ENCODE measurements at regions not wholly inside any gene's neighbourhood (a gene's known extent, or its start where the extent isn't known, plus 50 kb on each side); places are given as distances from the start of the nearest gene placed in this dataset.

GRCh38 chr4:126779436-126780166 is 853.2 kb upstream of the INTU start:
- no peak for ATAC-seq

GRCh38 chr4:126783191-126783590 is 849.6 kb upstream of the INTU start:
- ATAC-seq: no peak
- no peak for TF ChIP-seq SNAI2 (CRISPR knock-in tag; IDR thresholded peaks at IDR 0.05)
- TF ChIP-seq RARB (CRISPR knock-in tag; IDR thresholded peaks at IDR 0.05): no peak
- no peak for TF ChIP-seq ZFP3 (CRISPR knock-in tag; IDR thresholded peaks at IDR 0.05)
- TF ChIP-seq CSRNP3 (CRISPR knock-in tag; IDR thresholded peaks at IDR 0.05): no peak
- TF ChIP-seq ZNF565 (CRISPR knock-in tag; conservative IDR thresholded peaks at IDR 0.05; ENCODE audit: low read depth): no peak
- TF ChIP-seq CREB5 (CRISPR knock-in tag; IDR thresholded peaks at IDR 0.05; ENCODE audit: low read depth): no peak
- no peak for TF ChIP-seq ESRRG (CRISPR knock-in tag; IDR thresholded peaks at IDR 0.05)
- TF ChIP-seq TSHZ2 (CRISPR knock-in tag; IDR thresholded peaks at IDR 0.05): no peak
- no peak for TF ChIP-seq OSR1 (CRISPR knock-in tag; IDR thresholded peaks at IDR 0.05)

More at GRCh38 chr4:126779436-126780166, 853.2 kb upstream of the INTU start:
- TF ChIP-seq RARB (CRISPR knock-in tag; IDR thresholded peaks at IDR 0.05) (no peak), ZNF70 (CRISPR knock-in tag; IDR thresholded peaks at IDR 0.05) (no peak), ARNTL (CRISPR knock-in tag; IDR thresholded peaks at IDR 0.05; ENCODE audit: borderline replicate concordance, low read depth) (no peak), ESRRG (CRISPR knock-in tag; IDR thresholded peaks at IDR 0.05) (no peak), POU6F1 (CRISPR knock-in tag; IDR thresholded peaks at IDR 0.05; ENCODE audit: borderline replicate concordance, low read depth) (no peak), TCF4 (CRISPR knock-in tag; IDR thresholded peaks at IDR 0.05; ENCODE audit: borderline replicate concordance) (no peak), PATZ1 (CRISPR knock-in tag; IDR thresholded peaks at IDR 0.05; ENCODE audit: borderline replicate concordance) (no peak), ZFP30 (CRISPR knock-in tag; IDR thresholded peaks at IDR 0.05) (no peak), ZFP3 (CRISPR knock-in tag; IDR thresholded peaks at IDR 0.05) (no peak), CSDC2 (CRISPR knock-in tag; IDR thresholded peaks at IDR 0.05) (no peak), ZNF565 (CRISPR knock-in tag; conservative IDR thresholded peaks at IDR 0.05; ENCODE audit: low read depth) (no peak), TOX (CRISPR knock-in tag; IDR thresholded peaks at IDR 0.05; ENCODE audit: borderline replicate concordance) (no peak), SNAI2 (CRISPR knock-in tag; IDR thresholded peaks at IDR 0.05) (no peak), ISL1 (CRISPR knock-in tag; IDR thresholded peaks at IDR 0.05) (no peak), CREB5 (CRISPR knock-in tag; IDR thresholded peaks at IDR 0.05; ENCODE audit: low read depth) (no peak), ZC3H10 (CRISPR knock-in tag; IDR thresholded peaks at IDR 0.05) (no peak), TSHZ2 (CRISPR knock-in tag; IDR thresholded peaks at IDR 0.05) (no peak)
